Hepatocyte (in vitro differentiated cells): ENCODE measurements at regions not wholly inside any gene's neighbourhood (a gene's known extent, or its start where the extent isn't known, plus 50 kb on each side); places are given as distances from the start of the nearest gene placed in this dataset.

Experiments
- DNase-seq: peaks from one replicate; pipeline ENCODE4 v3.0.0-alpha.2; 2016; ENCODE audit warnings: low spot score
- H2AFZ ChIP-seq: fragments of 200-600 bp; sonication (generic); 2 replicates; pipeline ENCODE4 v1.6.0; 2016; ENCODE audit warnings: antibody characterized with exemption, mild to moderate bottlenecking
- H3K27ac ChIP-seq: fragments of 200-600 bp; sonication (generic); 2 replicates; pipeline ENCODE4 v1.5.1; 2016; ENCODE audit warnings: mild to moderate bottlenecking
- H3K27me3 ChIP-seq: fragments of 200-600 bp; sonication (generic); 2 replicates; pipeline ENCODE4 v1.6.1; 2016
- H3K36me3 ChIP-seq: fragments of 200-600 bp; sonication (generic); replicated peaks from 2 replicates; pipeline ENCODE4 v1.5.1; 2016; ENCODE audit warnings: low read depth; ENCODE audit not compliant: insufficient read depth
- H3K4me1 ChIP-seq: fragments of 200-600 bp; sonication (generic); 2 replicates; pipeline ENCODE4 v1.5.1; 2016; ENCODE audit warnings: mild to moderate bottlenecking, moderate library complexity; ENCODE audit not compliant: insufficient read depth
- H3K4me2 ChIP-seq: fragments of 200-600 bp; sonication (generic); 2 replicates; pipeline ENCODE4 v1.6.0; 2016
- H3K4me3 ChIP-seq: fragments of 200-600 bp; sonication (generic); 2 replicates; pipeline ENCODE4 v1.5.1; 2016; ENCODE audit warnings: mild to moderate bottlenecking
- H3K79me2 ChIP-seq: fragments of 200-600 bp; sonication (generic); 2 replicates; pipeline ENCODE4 v1.6.0; 2017; ENCODE audit warnings: mild to moderate bottlenecking
- H3K9me2 ChIP-seq: fragments of 200-600 bp; sonication (generic); replicated peaks from 2 replicates; pipeline ENCODE4 v1.6.0; 2017; ENCODE audit warnings: mild to moderate bottlenecking; ENCODE audit not compliant: insufficient read depth
- H3K9me3 ChIP-seq: fragments of 200-600 bp; sonication (generic); 2 replicates; pipeline ENCODE4 v1.5.1; 2016; ENCODE audit warnings: low read depth, mild to moderate bottlenecking
- H4K20me1 ChIP-seq: fragments of 200-600 bp; sonication (generic); 2 replicates; pipeline ENCODE4 v1.6.0; 2016; ENCODE audit warnings: mild to moderate bottlenecking; ENCODE audit not compliant: insufficient read depth, poor library complexity, severe bottlenecking
- EZH2 ChIP-seq: fragments of 200-600 bp; sonication (generic); IDR thresholded peaks from 2 replicates; pipeline ENCODE4 v1.6.1; 2016; ENCODE audit warnings: antibody characterized with exemption, mild to moderate bottlenecking, borderline replicate concordance
- EZH2phosphoT487 ChIP-seq: fragments of 200-600 bp; sonication (generic); IDR thresholded peaks from one replicate; pipeline ENCODE4 v1.6.1; 2018; ENCODE audit warnings: antibody characterized with exemption, mild to moderate bottlenecking, low read depth, moderate library complexity; ENCODE audit not compliant: unreplicated experiment, severe bottlenecking
- WGBS: methylation state at CpG from one replicate; pipeline ENCODE4 v1.1.6; 2016; ENCODE audit warnings: low lambda C conversion rate; ENCODE audit errors: missing lambda C conversion rate; 5-methylcytosine and 5-hydroxymethylcytosine counted together
- TF ChIP-seq, protein P1 (sequence below): fragments of 200-600 bp; sonication (generic); IDR thresholded peaks from 2 replicates; pipeline ENCODE4 v1.5.1; 2016; ENCODE audit warnings: antibody characterized with exemption, mild to moderate bottlenecking; ENCODE audit not compliant: poor library complexity

- no peaks in the 10 kb centered on the region for H3K9me3 ChIP-seq
- no peaks in the 10 kb centered on the region for H3K4me1 ChIP-seq
- H3K4me3 ChIP-seq = no peak overlapping the region
- DNase-seq = peak; percentile 16
- H3K4me2 ChIP-seq = no peak overlapping the region
- WGBS = 87% methylated on average over 5 of the region's 5 CpGs
- no peaks in the 10 kb centered on the region for H3K9me2 ChIP-seq
- no peaks in the 10 kb centered on the region for H4K20me1 ChIP-seq
- TF ChIP-seq, protein P1, sequence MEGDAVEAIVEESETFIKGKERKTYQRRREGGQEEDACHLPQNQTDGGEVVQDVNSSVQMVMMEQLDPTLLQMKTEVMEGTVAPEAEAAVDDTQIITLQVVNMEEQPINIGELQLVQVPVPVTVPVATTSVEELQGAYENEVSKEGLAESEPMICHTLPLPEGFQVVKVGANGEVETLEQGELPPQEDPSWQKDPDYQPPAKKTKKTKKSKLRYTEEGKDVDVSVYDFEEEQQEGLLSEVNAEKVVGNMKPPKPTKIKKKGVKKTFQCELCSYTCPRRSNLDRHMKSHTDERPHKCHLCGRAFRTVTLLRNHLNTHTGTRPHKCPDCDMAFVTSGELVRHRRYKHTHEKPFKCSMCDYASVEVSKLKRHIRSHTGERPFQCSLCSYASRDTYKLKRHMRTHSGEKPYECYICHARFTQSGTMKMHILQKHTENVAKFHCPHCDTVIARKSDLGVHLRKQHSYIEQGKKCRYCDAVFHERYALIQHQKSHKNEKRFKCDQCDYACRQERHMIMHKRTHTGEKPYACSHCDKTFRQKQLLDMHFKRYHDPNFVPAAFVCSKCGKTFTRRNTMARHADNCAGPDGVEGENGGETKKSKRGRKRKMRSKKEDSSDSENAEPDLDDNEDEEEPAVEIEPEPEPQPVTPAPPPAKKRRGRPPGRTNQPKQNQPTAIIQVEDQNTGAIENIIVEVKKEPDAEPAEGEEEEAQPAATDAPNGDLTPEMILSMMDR = no peak
- TF ChIP-seq EZH2 = no peak
- TF ChIP-seq EZH2phosphoT487 = no peak
- H2AFZ ChIP-seq = no peak overlapping the region
- no peaks in the 10 kb centered on the region for H3K36me3 ChIP-seq
- H3K27ac ChIP-seq = no peak overlapping the region
- H3K27me3 ChIP-seq = no peaks in the 10 kb centered on the region
- H3K79me2 ChIP-seq = no peaks in the 10 kb centered on the region
Measured at GRCh38 chr2:7539760-7540159, 622.5 kb downstream of the RNF144A start.

DNA sequence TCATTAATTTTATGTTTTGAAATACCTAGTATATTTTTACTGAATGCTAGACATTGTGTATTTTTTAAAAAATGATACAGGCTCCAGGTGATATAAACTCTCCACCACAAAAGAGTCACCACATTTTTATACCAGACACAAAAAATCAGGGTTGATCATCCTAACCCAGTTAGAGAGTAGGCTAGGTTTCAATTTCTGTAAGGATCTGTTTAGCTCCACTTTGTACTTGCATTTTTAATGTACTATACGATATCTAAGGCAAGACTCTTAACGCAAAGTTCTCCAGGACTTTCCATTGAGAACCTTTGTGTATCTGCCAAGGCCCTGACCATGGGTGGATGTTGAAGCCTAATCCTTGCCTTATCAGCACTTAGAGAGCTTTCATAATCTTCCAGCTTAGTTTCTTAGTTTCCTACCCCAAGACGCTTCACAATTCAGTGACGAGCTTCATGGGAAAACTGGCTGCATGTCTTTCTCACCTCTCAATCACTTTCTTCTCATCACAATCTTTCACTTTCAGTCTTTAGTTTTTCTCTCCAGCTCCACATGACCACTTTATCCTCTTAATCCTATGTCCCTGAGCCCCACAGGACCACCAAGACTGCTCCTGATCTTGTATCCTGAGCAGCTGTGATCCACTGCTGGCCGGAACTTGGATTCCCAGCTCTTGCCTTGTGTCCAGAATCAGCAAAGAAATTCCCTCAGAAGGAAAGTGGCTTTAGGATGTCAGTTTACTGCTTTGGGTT is 635.8 kb downstream of the RNF144A start:
- no peak for DNase-seq
- H3K9me3 ChIP-seq = no peaks in the 10 kb centered on the region
- no peak overlapping the region for H2AFZ ChIP-seq
- H3K9me2 ChIP-seq = no peaks in the 10 kb centered on the region
- H3K4me1 ChIP-seq = no peaks in the 10 kb centered on the region
- H3K4me2 ChIP-seq = peak overlapping the region; percentile 33
- no peaks in the 10 kb centered on the region for H4K20me1 ChIP-seq
- no peak overlapping the region for H3K4me3 ChIP-seq
- no peaks in the 10 kb centered on the region for H3K36me3 ChIP-seq
- H3K27me3 ChIP-seq = no peaks in the 10 kb centered on the region
- H3K79me2 ChIP-seq = no peaks in the 10 kb centered on the region
- no peak overlapping the region for H3K27ac ChIP-seq
- WGBS = 58% methylated on average over 5 of the region's 5 CpGs
- TF ChIP-seq EZH2phosphoT487 (no peak), EZH2 (no peak)
- TF ChIP-seq, protein P1 = no peak

GRCh38 chr2:7555260-7555659 is 638.0 kb downstream of the RNF144A start:
- no peaks in the 10 kb centered on the region for H3K36me3 ChIP-seq
- DNase-seq = no peak
- H3K9me2 ChIP-seq = no peaks in the 10 kb centered on the region
- no peaks in the 10 kb centered on the region for H3K27me3 ChIP-seq
- H3K79me2 ChIP-seq = no peaks in the 10 kb centered on the region
- WGBS = 93% methylated on average over 10 of the region's 10 CpGs
- no peak overlapping the region for H2AFZ ChIP-seq
- TF ChIP-seq EZH2 = no peak
- TF ChIP-seq, protein P1 = no peak
- TF ChIP-seq EZH2phosphoT487 = no peak
- no peaks in the 10 kb centered on the region for H4K20me1 ChIP-seq
- no peak overlapping the region for H3K27ac ChIP-seq
- no peaks in the 10 kb centered on the region for H3K4me1 ChIP-seq
- H3K9me3 ChIP-seq = no peaks in the 10 kb centered on the region
- no peak overlapping the region for H3K4me3 ChIP-seq
- no peak overlapping the region for H3K4me2 ChIP-seq
